Liver (tissue), 8 donors: ENCODE measurements at regions not wholly inside any gene's neighbourhood (a gene's known extent, or its start where the extent isn't known, plus 50 kb on each side); places are given as distances from the start of the nearest gene placed in this dataset.

Experiments
- DNase-seq: peaks from one replicate; pipeline ENCODE4 v3.0.0-alpha.2; 2017; ENCODE audit warnings: low spot score
- H3K27ac ChIP-seq, 2 donors: one replicate each; pipeline ENCODE4 v1.7.0; 2013; ENCODE audit warnings: inconsistent platforms in 2 of 2, low read length in 2 of 2, control low read depth in 1 of 2, low read depth in 1 of 2, mild to moderate bottlenecking in 1 of 2
- H3K27me3 ChIP-seq, 4 donors: one replicate each; pipeline versions ENCODE4 v1.6.1 to v1.7.0; 2013; ENCODE audit warnings: low read length in 3 of 4, inconsistent platforms in 1 of 4, mild to moderate bottlenecking in 1 of 4, moderate library complexity in 1 of 4; ENCODE audit not compliant: control insufficient read depth in 4 of 4, insufficient read depth in 4 of 4
- H3K36me3 ChIP-seq, 4 donors: one replicate each; pipeline versions ENCODE4 v1.6.1 to v1.7.0; 2013; ENCODE audit warnings: low read length in 3 of 4, mild to moderate bottlenecking in 3 of 4, low read depth in 1 of 4, moderate library complexity in 1 of 4; ENCODE audit not compliant: control insufficient read depth in 4 of 4, insufficient read depth in 3 of 4
- H3K4me1 ChIP-seq, 4 donors: one replicate each; pipeline versions ENCODE4 v1.6.1 to v1.7.0; 2013; ENCODE audit warnings: low read length in 3 of 4, mild to moderate bottlenecking in 3 of 4, moderate library complexity in 1 of 4; ENCODE audit not compliant: control insufficient read depth in 4 of 4, insufficient read depth in 4 of 4
- H3K4me3 ChIP-seq, 3 donors: one replicate each; pipeline versions ENCODE4 v1.6.1 to v1.7.0; 2013; ENCODE audit warnings: low read length in 3 of 3, control low read depth in 1 of 3, low read depth in 1 of 3, mild to moderate bottlenecking in 1 of 3
- H3K9ac ChIP-seq, 2 donors: one replicate each; pipeline ENCODE4 v1.7.0; 2013; ENCODE audit warnings: low read length in 2 of 2, mild to moderate bottlenecking in 2 of 2, moderate library complexity in 2 of 2, control low read depth in 1 of 2, low read depth in 1 of 2
- H3K9me3 ChIP-seq, 4 donors: one replicate each; pipeline versions ENCODE4 v1.6.1 to v1.7.0; 2013; ENCODE audit warnings: low read length in 3 of 4; ENCODE audit not compliant: control insufficient read depth in 4 of 4
- ATF3 ChIP-seq: IDR thresholded peaks from 2 replicates; pipeline ENCODE4 v1.6.1; 2016; ENCODE audit warnings: antibody characterized with exemption
- CTCF ChIP-seq: fragments of 150-350 bp; IDR thresholded peaks from 2 replicates; pipeline ENCODE4 v1.5.1; 2017; ENCODE audit warnings: improper control_type of control experiment, low read depth, low read length; ENCODE audit not compliant: missing input control
- EGR1 ChIP-seq, 2 donors: IDR thresholded peaks; 2 replicates each; pipeline ENCODE4 v1.6.1; 2016 to 2018; ENCODE audit warnings: antibody characterized with exemption in 2 of 2, low read depth in 2 of 2
- FOXA1 ChIP-seq: IDR thresholded peaks from 2 replicates; pipeline ENCODE4 v1.6.1; 2016; ENCODE audit warnings: antibody characterized with exemption
- FOXA2 ChIP-seq: IDR thresholded peaks from 2 replicates; pipeline ENCODE4 v1.6.1; 2016; ENCODE audit warnings: antibody characterized with exemption
- GABPA ChIP-seq, 2 donors: IDR thresholded peaks in 1 of 2; conservative IDR thresholded peaks in 1 of 2; 2 replicates each; pipeline ENCODE4 v1.6.1; 2016; ENCODE audit warnings: antibody characterized with exemption in 2 of 2, mild to moderate bottlenecking in 1 of 2, moderate library complexity in 1 of 2
- HNF4A ChIP-seq, 2 donors: conservative IDR thresholded peaks; 2 replicates each; pipeline ENCODE4 v1.6.1; 2016; ENCODE audit warnings: antibody characterized with exemption in 2 of 2, mild to moderate bottlenecking in 2 of 2
- HNF4G ChIP-seq: IDR thresholded peaks from 2 replicates; pipeline ENCODE4 v1.6.1; 2016; ENCODE audit warnings: antibody characterized with exemption
- JUND ChIP-seq, 2 donors: IDR thresholded peaks; 2 replicates each; pipeline ENCODE4 v1.6.1; 2016; ENCODE audit warnings: antibody characterized with exemption in 2 of 2
- MAX ChIP-seq: IDR thresholded peaks from 2 replicates; pipeline ENCODE4 v1.6.1; 2016; ENCODE audit warnings: antibody characterized with exemption
- NR2F2 ChIP-seq: IDR thresholded peaks from 2 replicates; pipeline ENCODE4 v1.6.1; 2016; ENCODE audit warnings: antibody characterized with exemption
- RAD21 ChIP-seq, 2 donors: IDR thresholded peaks; 2 replicates each; pipeline ENCODE4 v1.6.1; 2016; ENCODE audit warnings: antibody characterized with exemption in 2 of 2, mild to moderate bottlenecking in 2 of 2
- REST ChIP-seq: IDR thresholded peaks from 2 replicates; pipeline ENCODE4 v1.6.1; 2016; ENCODE audit warnings: antibody characterized with exemption, mild to moderate bottlenecking
- RXRA ChIP-seq, 2 donors: IDR thresholded peaks; 2 replicates each; pipeline ENCODE4 v1.6.1; 2017 to 2018; ENCODE audit warnings: antibody characterized with exemption in 2 of 2, mild to moderate bottlenecking in 1 of 2
- TAF1 ChIP-seq: conservative IDR thresholded peaks from 2 replicates; pipeline ENCODE4 v1.6.1; 2016; ENCODE audit warnings: antibody characterized with exemption, mild to moderate bottlenecking
- YY1 ChIP-seq: IDR thresholded peaks from 2 replicates; pipeline ENCODE4 v1.6.1; 2016; ENCODE audit warnings: antibody characterized with exemption, mild to moderate bottlenecking
- ZBTB33 ChIP-seq: IDR thresholded peaks from 2 replicates; pipeline ENCODE4 v1.6.1; 2016; ENCODE audit warnings: antibody characterized with exemption
- whole genome bisulfite sequencing: extraction: QIAGEN DNeasy Blood & Tissue Kit; methylation state at CpG from one replicate; pipeline ENCODE4 v1.1.7; 2013; 5-methylcytosine and 5-hydroxymethylcytosine counted together
- donor health status: healthy.
- donor health status: healthy.
- donor health status: healthy.
- donor health status: healthy.
- donor health status: healthy.

GRCh38 chr2:104120171-104120570, 733.7 kb upstream of the POU3F3 start:
- Histone ChIP-seq H3K4me3 (no peak overlapping the region), H3K9me3 (no peaks in the 10 kb centered on the region), H3K9ac (no peak overlapping the region), H3K27me3 (peaks cover 0 to 3% (median under 1%) of the 10 kb centered on the region in 4 donors), H3K27ac (no peak overlapping the region), H3K36me3 (no peaks in the 10 kb centered on the region), H3K4me1 (no peaks in the 10 kb centered on the region)
- DNase-seq, result no peak
- WGBS, result 83% methylated on average over 4 of the region's 4 CpGs
- TF ChIP-seq FOXA1, result no peak
- TF ChIP-seq ATF3, result no peak
- no peak for TF ChIP-seq TAF1
- TF ChIP-seq JUND (IDR thresholded peaks at IDR 0.05), result no peak
- no peak for TF ChIP-seq GABPA (IDR thresholded peaks at IDR 0.05 in 1 of 2, conservative IDR thresholded peaks at IDR 0.05 in 1 of 2)
- no peak for TF ChIP-seq ZBTB33
- no peak for TF ChIP-seq NR2F2
- TF ChIP-seq YY1, result no peak
- TF ChIP-seq MAX, result no peak
- no peak for TF ChIP-seq RXRA (IDR thresholded peaks at IDR 0.05)
- TF ChIP-seq CTCF, result no peak
- TF ChIP-seq RAD21 (IDR thresholded peaks at IDR 0.05), result no peak
- TF ChIP-seq FOXA2, result no peak
- TF ChIP-seq HNF4A (conservative IDR thresholded peaks at IDR 0.05), result no peak

GRCh38 chr2:104125096-104125495, 728.8 kb upstream of the POU3F3 start:
- 47% methylated on average over 2 of the region's 2 CpGs for WGBS
- Histone ChIP-seq H3K27ac (no peak overlapping the region), H3K9ac (no peak overlapping the region), H3K4me1 (no peaks in the 10 kb centered on the region), H3K27me3 (peaks cover 0 to 2% (median 0%) of the 10 kb centered on the region in 4 donors), H3K9me3 (no peaks in the 10 kb centered on the region), H3K4me3 (no peak overlapping the region), H3K36me3 (no peaks in the 10 kb centered on the region)
- no peak for DNase-seq
- TF ChIP-seq HNF4A (conservative IDR thresholded peaks at IDR 0.05) (no peak), FOXA1 (no peak), FOXA2 (no peak), EGR1 (IDR thresholded peaks at IDR 0.05; ENCODE audit: low read depth in 2 of 2) (no peak), YY1 (no peak), HNF4G (no peak), JUND (IDR thresholded peaks at IDR 0.05) (no peak), REST (no peak), ZBTB33 (no peak), ATF3 (no peak), RXRA (IDR thresholded peaks at IDR 0.05) (no peak)
